CD4-positive, alpha-beta T cell (primary cell): ENCODE measurements at regions not wholly inside any gene's neighbourhood (a gene's known extent, or its start where the extent isn't known, plus 50 kb on each side); places are given as distances from the start of the nearest gene placed in this dataset.

ENCODE experiments used
- ATAC-seq: fragments of 200-7000 bp; cut with Tn5 transposase; one replicate; pipeline ENCODE4 v1.10.0; 2022; ENCODE audit warnings: mild to moderate bottlenecking; ENCODE audit not compliant: poor library complexity
- CTCF ChIA-PET: fragments of 350-600 bp; sonication (Branson Sonifier 250); formaldehyde crosslinking; loops from one replicate; lab custom pipeline; 2021; ENCODE audit warnings: antibody characterized with exemption, inconsistent platforms; lab: Charles Lee
- POLR2A ChIA-PET: fragments of 350-600 bp; sonication (Branson Sonifier 250); formaldehyde crosslinking; loops from one replicate; lab custom pipeline; 2021; ENCODE audit warnings: antibody characterized with exemption, inconsistent platforms; lab: Charles Lee
- DNase-seq, 14 experiments: peaks; one replicate each; pipeline ENCODE4 v3.0.0-alpha.2; 2013 to 2020; ENCODE audit warnings: mixed read lengths in 2 of 14
- H3K27ac ChIP-seq, 2 donors: one replicate each; pipeline versions ENCODE4 v1.5.1 to v1.7.0; 2013; ENCODE audit warnings: low read length in 2 of 2, low read depth in 1 of 2, mild to moderate bottlenecking in 1 of 2
- H3K27me3 ChIP-seq, 2 experiments: 1 replicate in 1 of 2; 2 replicates in 1 of 2; pipeline versions ENCODE4 v1.6.1 to v1.7.0; 2013; ENCODE audit warnings: low read length in 2 of 2, control low read depth in 1 of 2, mild to moderate bottlenecking in 1 of 2, moderate library complexity in 1 of 2; ENCODE audit not compliant: insufficient read depth in 2 of 2, control insufficient read depth in 1 of 2
- H3K36me3 ChIP-seq: one replicate; pipeline ENCODE4 v1.6.1; 2013; ENCODE audit warnings: low read length, control low read depth; ENCODE audit not compliant: insufficient read depth
- H3K4me1 ChIP-seq: one replicate; pipeline ENCODE4 v1.6.1; 2013; ENCODE audit warnings: low read length, control low read depth; ENCODE audit not compliant: insufficient read depth
- H3K4me3 ChIP-seq: one replicate; pipeline ENCODE4 v1.5.1; 2013; ENCODE audit warnings: mild to moderate bottlenecking, low read length, moderate library complexity
- H3K9me3 ChIP-seq, 2 experiments: 1 replicate in 1 of 2; 2 replicates in 1 of 2; pipeline versions ENCODE4 v1.6.1 to v1.7.0; 2013; ENCODE audit warnings: low read length in 2 of 2, mild to moderate bottlenecking in 2 of 2, control low read depth in 1 of 2, moderate library complexity in 1 of 2; ENCODE audit not compliant: control insufficient read depth in 1 of 2, insufficient read depth in 1 of 2
- H3K27ac Mint-ChIP-seq: one replicate; pipeline ENCODE4 v1.8.0; 2020; ENCODE audit warnings: mixed read lengths
- H3K27me3 Mint-ChIP-seq: one replicate; pipeline ENCODE4 v1.8.0; 2021; ENCODE audit warnings: mixed read lengths
- H3K36me3 Mint-ChIP-seq: one replicate; pipeline ENCODE4 v1.8.0; 2021; ENCODE audit warnings: low read depth, mixed read lengths
- H3K4me1 Mint-ChIP-seq: one replicate; pipeline ENCODE4 v1.8.0; 2021; ENCODE audit warnings: low read depth, mixed read lengths
- H3K4me3 Mint-ChIP-seq: one replicate; pipeline ENCODE4 v1.8.0; 2020; ENCODE audit warnings: mild to moderate bottlenecking, mixed read lengths
- H3K9me3 Mint-ChIP-seq: one replicate; pipeline ENCODE4 v1.8.0; 2020; ENCODE audit warnings: mixed read lengths
- intact Hi-C, 2 experiments: fragments of 100-400 bp; cut with DNase I in 1 of 2; cut with micrococcal nuclease in 1 of 2; formaldehyde crosslinking; loops; one replicate each; pipeline versions ENCODE4 v1.15.1 to v1.9.0; 2023 to 2025; cut with DNase I, micrococcal nuclease
- TF ChIP-seq, protein P1 (sequence below): fragments of 200-600 bp; IDR thresholded peaks from one replicate; pipeline ENCODE4 v1.8.0; 2022; ENCODE audit warnings: antibody characterized with exemption, mild to moderate bottlenecking

DNA sequence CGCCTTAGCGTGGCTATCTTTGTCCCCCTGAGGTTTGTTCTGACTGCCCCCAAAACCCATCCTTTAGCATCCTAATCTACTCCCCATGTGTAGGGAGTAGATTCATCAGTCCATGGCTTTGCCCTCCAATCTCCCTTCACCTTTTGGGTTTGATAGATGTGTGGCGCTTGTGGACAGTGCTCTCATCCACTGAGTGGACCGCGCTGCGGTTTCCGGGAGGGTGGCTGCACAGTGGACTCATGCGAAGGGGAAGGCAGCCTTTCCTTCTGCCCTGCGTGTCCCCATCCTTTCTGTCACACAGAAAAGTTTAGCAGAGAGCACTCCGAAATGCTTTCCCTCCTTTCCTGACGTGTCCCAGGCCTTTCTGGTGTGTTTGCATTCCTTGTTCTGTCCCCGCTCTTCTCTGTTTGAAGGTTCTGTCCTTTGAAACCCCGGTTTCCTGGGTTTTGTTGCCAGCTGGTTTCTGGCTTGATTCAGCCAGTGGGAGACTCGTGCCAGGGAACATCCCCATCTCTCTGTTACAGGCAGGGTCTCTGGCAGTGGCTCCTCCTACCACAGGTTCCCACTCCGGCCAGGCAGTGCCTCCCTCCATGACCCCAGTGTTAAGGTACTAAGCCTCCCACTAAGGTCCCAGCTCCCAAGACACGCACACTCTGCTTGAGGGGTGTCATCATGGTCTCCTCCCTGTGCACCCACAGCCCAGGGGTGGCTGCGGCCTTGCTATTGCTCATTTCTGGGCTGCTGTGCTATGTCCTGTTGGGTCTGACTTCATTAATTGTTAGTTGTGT lies 547.7 kb upstream of the DPP6 start:
- no peak overlapping the region for H3K27ac ChIP-seq
- H3K4me3 ChIP-seq: no peak overlapping the region
- intact Hi-C loops: no loop called here
- TF ChIP-seq, protein P1, sequence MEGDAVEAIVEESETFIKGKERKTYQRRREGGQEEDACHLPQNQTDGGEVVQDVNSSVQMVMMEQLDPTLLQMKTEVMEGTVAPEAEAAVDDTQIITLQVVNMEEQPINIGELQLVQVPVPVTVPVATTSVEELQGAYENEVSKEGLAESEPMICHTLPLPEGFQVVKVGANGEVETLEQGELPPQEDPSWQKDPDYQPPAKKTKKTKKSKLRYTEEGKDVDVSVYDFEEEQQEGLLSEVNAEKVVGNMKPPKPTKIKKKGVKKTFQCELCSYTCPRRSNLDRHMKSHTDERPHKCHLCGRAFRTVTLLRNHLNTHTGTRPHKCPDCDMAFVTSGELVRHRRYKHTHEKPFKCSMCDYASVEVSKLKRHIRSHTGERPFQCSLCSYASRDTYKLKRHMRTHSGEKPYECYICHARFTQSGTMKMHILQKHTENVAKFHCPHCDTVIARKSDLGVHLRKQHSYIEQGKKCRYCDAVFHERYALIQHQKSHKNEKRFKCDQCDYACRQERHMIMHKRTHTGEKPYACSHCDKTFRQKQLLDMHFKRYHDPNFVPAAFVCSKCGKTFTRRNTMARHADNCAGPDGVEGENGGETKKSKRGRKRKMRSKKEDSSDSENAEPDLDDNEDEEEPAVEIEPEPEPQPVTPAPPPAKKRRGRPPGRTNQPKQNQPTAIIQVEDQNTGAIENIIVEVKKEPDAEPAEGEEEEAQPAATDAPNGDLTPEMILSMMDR: no peak
- H3K9me3 ChIP-seq: peaks cover 0 to 23% of the 10 kb centered on the region in 2 experiments
- no peaks in the 10 kb centered on the region for H3K27me3 Mint-ChIP-seq
- no peaks in the 10 kb centered on the region for H3K4me1 Mint-ChIP-seq
- ATAC-seq (no peak), DNase-seq (no peak)
- H3K36me3 Mint-ChIP-seq: no peaks in the 10 kb centered on the region
- no peaks in the 10 kb centered on the region for H3K4me1 ChIP-seq
- ChIA-PET POLR2A (no interaction called here), CTCF (no interaction called here)
- H3K4me3 Mint-ChIP-seq: no peak overlapping the region
- no peaks in the 10 kb centered on the region for H3K36me3 ChIP-seq
- no peaks in the 10 kb centered on the region for H3K9me3 Mint-ChIP-seq
- H3K27ac Mint-ChIP-seq: no peak overlapping the region
- H3K27me3 ChIP-seq: no peaks in the 10 kb centered on the region

DNA sequence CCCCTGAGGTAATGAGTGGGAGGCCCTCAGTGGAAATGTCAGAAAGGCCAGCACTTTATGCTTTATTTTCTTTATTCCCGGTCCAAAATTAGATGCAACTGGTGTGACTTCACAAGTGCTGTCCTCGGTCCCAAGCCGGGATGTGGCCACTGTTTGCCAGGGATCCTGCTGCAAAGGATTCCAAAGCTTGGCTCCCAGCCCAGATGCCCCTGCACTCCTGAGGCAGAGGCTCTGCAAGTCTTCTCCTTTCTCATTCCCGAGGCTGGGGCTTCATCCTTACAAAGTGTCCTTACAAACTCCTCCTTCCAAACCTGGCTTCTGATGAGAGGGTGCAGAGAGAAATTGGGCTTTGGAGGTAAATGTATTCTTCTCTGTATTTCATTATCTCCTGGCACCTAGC lies 544.3 kb upstream of the DPP6 start:
- no peaks in the 10 kb centered on the region for H3K36me3 Mint-ChIP-seq
- ATAC-seq (no peak), DNase-seq (no peak)
- Histone ChIP-seq H3K9me3 (peaks cover 0 to 23% of the 10 kb centered on the region in 2 experiments), H3K27me3 (no peaks in the 10 kb centered on the region), H3K4me3 (no peak overlapping the region), H3K4me1 (no peaks in the 10 kb centered on the region), H3K36me3 (no peaks in the 10 kb centered on the region), H3K27ac (no peak overlapping the region)
- ChIA-PET POLR2A (no interaction called here), CTCF (no interaction called here)
- no peak overlapping the region for H3K4me3 Mint-ChIP-seq
- TF ChIP-seq, protein P1: no peak
- H3K27me3 Mint-ChIP-seq: no peaks in the 10 kb centered on the region
- H3K9me3 Mint-ChIP-seq: peaks cover 2% of the 10 kb centered on the region
- H3K4me1 Mint-ChIP-seq: no peaks in the 10 kb centered on the region
- intact Hi-C loops: no loop called here
- no peak overlapping the region for H3K27ac Mint-ChIP-seq

DNA sequence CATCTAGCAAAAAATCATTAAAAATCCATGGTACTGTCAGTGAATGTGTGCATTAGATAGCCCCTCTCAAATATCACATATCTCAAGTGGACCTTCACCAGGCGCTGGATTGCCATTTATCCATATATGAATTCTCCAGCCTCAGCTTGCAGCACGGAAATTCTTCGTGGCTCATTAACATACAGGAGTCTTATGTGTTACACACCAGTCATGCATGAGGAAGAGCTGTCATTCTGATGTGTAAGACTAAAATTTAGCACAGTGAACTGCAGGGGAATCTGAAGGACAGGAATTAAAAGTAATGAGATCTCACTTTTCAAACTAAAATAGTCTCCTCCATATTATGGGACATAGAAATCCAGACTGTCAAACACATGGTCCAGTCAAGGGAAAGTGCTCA lies 542.4 kb upstream of the DPP6 start:
- Histone ChIP-seq H3K27ac (no peak overlapping the region), H3K27me3 (no peaks in the 10 kb centered on the region), H3K36me3 (no peaks in the 10 kb centered on the region), H3K4me1 (no peaks in the 10 kb centered on the region), H3K4me3 (no peak overlapping the region), H3K9me3 (peaks cover 0 to 11% of the 10 kb centered on the region in 2 experiments)
- Mint-ChIP-seq H3K27me3 (no peaks in the 10 kb centered on the region), H3K4me1 (no peaks in the 10 kb centered on the region), H3K27ac (no peak overlapping the region), H3K9me3 (peaks cover 2% of the 10 kb centered on the region), H3K36me3 (no peaks in the 10 kb centered on the region), H3K4me3 (no peak overlapping the region)
- no peak for ATAC-seq
- intact Hi-C loops: no loop called here
- DNase-seq: no peak
- TF ChIP-seq, protein P1: no peak
- ChIA-PET POLR2A (no interaction called here), CTCF (no interaction called here)
